ENCODE measurements at regions not wholly inside any gene's neighbourhood (a gene's known extent, or its start where the extent isn't known, plus 50 kb on each side); places are given as distances from the start of the nearest gene placed in this dataset.
"Not testable (repeated sequence)": the region's sequence is repeated elsewhere in the genome, so short reads cannot be mapped to it uniquely, and the experiment has no call there.

- intact Hi-C loops (cut with micrococcal nuclease) = no loop called here
These were observed 267.1 kb upstream of the SGK1 start for GRCh38 chr6:134584847-134585516.

GRCh38 chr6:134577998-134578397 lies 260.1 kb upstream of the SGK1 start:
- intact Hi-C loops (cut with micrococcal nuclease) = no loop called here

GRCh38 chr6:134575221-134575620 lies 257.3 kb upstream of the SGK1 start:
- intact Hi-C loops (cut with micrococcal nuclease) = no loop called here

- intact Hi-C loops (cut with micrococcal nuclease) = no loop called here
These were observed 256.6 kb upstream of the SGK1 start for GRCh38 chr6:134574491-134574890.

GRCh38 chr6:134569996-134570395 lies 252.1 kb upstream of the SGK1 start:
- intact Hi-C loops (cut with micrococcal nuclease) = not testable (repeated sequence)

GRCh38 chr6:134564705-134565104 lies 246.8 kb upstream of the SGK1 start:
- intact Hi-C loops (cut with micrococcal nuclease) = no loop called here

- intact Hi-C loops (cut with micrococcal nuclease) = no loop called here
These were observed 242.1 kb upstream of the SGK1 start for GRCh38 chr6:134560019-134560418.

- intact Hi-C loops (cut with micrococcal nuclease) = no loop called here
These were observed 239.6 kb upstream of the SGK1 start for GRCh38 chr6:134557509-134557908.

GRCh38 chr6:134555672-134556071 lies 237.8 kb upstream of the SGK1 start:
- intact Hi-C loops (cut with micrococcal nuclease) = no loop called here

GRCh38 chr6:134553936-134554335 lies 236.0 kb upstream of the SGK1 start:
- intact Hi-C loops (cut with micrococcal nuclease) = no loop called here

GRCh38 chr6:134551245-134551960 lies 233.5 kb upstream of the SGK1 start:
- intact Hi-C loops (cut with micrococcal nuclease) = no loop called here

GRCh38 chr6:134550604-134551003 lies 232.7 kb upstream of the SGK1 start:
- intact Hi-C loops (cut with micrococcal nuclease) = no loop called here

- intact Hi-C loops (cut with micrococcal nuclease) = no loop called here
These were observed 231.9 kb upstream of the SGK1 start for GRCh38 chr6:134549854-134550253.

- intact Hi-C loops (cut with micrococcal nuclease) = no loop called here
These were observed 229.2 kb upstream of the SGK1 start for GRCh38 chr6:134546962-134547645.

GRCh38 chr6:134544737-134545136 lies 226.8 kb upstream of the SGK1 start:
- intact Hi-C loops (cut with micrococcal nuclease) = no loop called here

- intact Hi-C loops (cut with micrococcal nuclease) = no loop called here
These were observed 225.2 kb upstream of the SGK1 start for GRCh38 chr6:134543128-134543527.

- intact Hi-C loops (cut with micrococcal nuclease) = no loop called here
These were observed 223.1 kb upstream of the SGK1 start for GRCh38 chr6:134541001-134541400.

GRCh38 chr6:134539865-134540323 lies 222.0 kb upstream of the SGK1 start:
- intact Hi-C loops (cut with micrococcal nuclease) = no loop called here

- intact Hi-C loops (cut with micrococcal nuclease) = not testable (repeated sequence)
These were observed 219.9 kb upstream of the SGK1 start for GRCh38 chr6:134537765-134538164.

GRCh38 chr6:134537146-134537555 lies 219.2 kb upstream of the SGK1 start:
- intact Hi-C loops (cut with micrococcal nuclease) = no loop called here

GRCh38 chr6:134535831-134536230 lies 217.9 kb upstream of the SGK1 start:
- intact Hi-C loops (cut with micrococcal nuclease) = no loop called here

- intact Hi-C loops (cut with micrococcal nuclease) = loop anchor here (5.0 kb wide), 2 partner anchors 108 to 362 kb away; no protein-coding TSS in a partner anchor
These were observed 216.8 kb upstream of the SGK1 start for GRCh38 chr6:134534708-134535149.
